ENCODE measurements at regions not wholly inside any gene's neighbourhood (a gene's known extent, or its start where the extent isn't known, plus 50 kb on each side); places are given as distances from the start of the nearest gene placed in this dataset.
"Not testable (repeated sequence)": the region's sequence is repeated elsewhere in the genome, so short reads cannot be mapped to it uniquely, and the experiment has no call there.

- H3K27ac ChIP-seq (ENCODE audit: low read depth, low read length); H3K4me1 ChIP-seq (ENCODE audit: control insufficient read depth in 3 of 3, insufficient read depth in 3 of 3, low read length in 3 of 3); H3K36me3 ChIP-seq (ENCODE audit: control insufficient read depth in 3 of 3, insufficient read depth in 3 of 3, low read length in 3 of 3); H3K27me3 ChIP-seq (ENCODE audit: control insufficient read depth in 3 of 3, insufficient read depth in 3 of 3, low read length in 3 of 3); H3K9me3 ChIP-seq (ENCODE audit: control insufficient read depth in 3 of 3, low read length in 3 of 3); H3K9ac ChIP-seq (ENCODE audit: low read depth in 1 of 3, low read length in 3 of 3); H3K4me3 ChIP-seq (ENCODE audit: low read length in 3 of 3): not testable (repeated sequence)
These were observed 694.5 kb downstream of the CBLN4 start for GRCh38 chr20:55310844-55311243.

GRCh38 chr20:55291261-55291660 is 714.1 kb downstream of the CBLN4 start:
- no peak overlapping the region for H3K4me3 ChIP-seq (ENCODE audit: low read length in 3 of 3)
- H3K27ac ChIP-seq (ENCODE audit: low read depth, low read length): no peak overlapping the region
- no peaks in the 10 kb centered on the region for H3K9me3 ChIP-seq (ENCODE audit: control insufficient read depth in 3 of 3, low read length in 3 of 3)
- no peaks in the 10 kb centered on the region for H3K36me3 ChIP-seq (ENCODE audit: control insufficient read depth in 3 of 3, insufficient read depth in 3 of 3, low read length in 3 of 3)
- no peaks in the 10 kb centered on the region for H3K4me1 ChIP-seq (ENCODE audit: control insufficient read depth in 3 of 3, insufficient read depth in 3 of 3, low read length in 3 of 3)
- no peaks in the 10 kb centered on the region for H3K27me3 ChIP-seq (ENCODE audit: control insufficient read depth in 3 of 3, insufficient read depth in 3 of 3, low read length in 3 of 3)
- no peak overlapping the region for H3K9ac ChIP-seq (ENCODE audit: low read depth in 1 of 3, low read length in 3 of 3)

- no peaks in the 10 kb centered on the region for H3K9me3 ChIP-seq (ENCODE audit: control insufficient read depth in 3 of 3, low read length in 3 of 3)
- H3K4me3 ChIP-seq (ENCODE audit: low read length in 3 of 3): no peak overlapping the region
- no peaks in the 10 kb centered on the region for H3K27me3 ChIP-seq (ENCODE audit: control insufficient read depth in 3 of 3, insufficient read depth in 3 of 3, low read length in 3 of 3)
- H3K36me3 ChIP-seq (ENCODE audit: control insufficient read depth in 3 of 3, insufficient read depth in 3 of 3, low read length in 3 of 3): no peaks in the 10 kb centered on the region
- H3K27ac ChIP-seq (ENCODE audit: low read depth, low read length): no peak overlapping the region
- no peaks in the 10 kb centered on the region for H3K4me1 ChIP-seq (ENCODE audit: control insufficient read depth in 3 of 3, insufficient read depth in 3 of 3, low read length in 3 of 3)
- no peak overlapping the region for H3K9ac ChIP-seq (ENCODE audit: low read depth in 1 of 3, low read length in 3 of 3)
These were observed 721.4 kb downstream of the CBLN4 start for GRCh38 chr20:55283889-55284288.

GRCh38 chr20:55273149-55273548 is 732.2 kb downstream of the CBLN4 start:
- no peak overlapping the region for H3K27ac ChIP-seq (ENCODE audit: low read depth, low read length)
- H3K9me3 ChIP-seq (ENCODE audit: control insufficient read depth in 3 of 3, low read length in 3 of 3): no peaks in the 10 kb centered on the region
- no peak overlapping the region for H3K4me3 ChIP-seq (ENCODE audit: low read length in 3 of 3)
- H3K4me1 ChIP-seq (ENCODE audit: control insufficient read depth in 3 of 3, insufficient read depth in 3 of 3, low read length in 3 of 3): no peaks in the 10 kb centered on the region
- H3K9ac ChIP-seq (ENCODE audit: low read depth in 1 of 3, low read length in 3 of 3): no peak overlapping the region
- H3K27me3 ChIP-seq (ENCODE audit: control insufficient read depth in 3 of 3, insufficient read depth in 3 of 3, low read length in 3 of 3): no peaks in the 10 kb centered on the region
- H3K36me3 ChIP-seq (ENCODE audit: control insufficient read depth in 3 of 3, insufficient read depth in 3 of 3, low read length in 3 of 3): no peaks in the 10 kb centered on the region

GRCh38 chr20:55271371-55271770 is 733.9 kb downstream of the CBLN4 start:
- Histone ChIP-seq H3K27me3 (ENCODE audit: control insufficient read depth in 3 of 3, insufficient read depth in 3 of 3, low read length in 3 of 3) (no peaks in the 10 kb centered on the region), H3K9me3 (ENCODE audit: control insufficient read depth in 3 of 3, low read length in 3 of 3) (no peaks in the 10 kb centered on the region), H3K4me1 (ENCODE audit: control insufficient read depth in 3 of 3, insufficient read depth in 3 of 3, low read length in 3 of 3) (no peaks in the 10 kb centered on the region), H3K36me3 (ENCODE audit: control insufficient read depth in 3 of 3, insufficient read depth in 3 of 3, low read length in 3 of 3) (no peaks in the 10 kb centered on the region), H3K9ac (ENCODE audit: low read depth in 1 of 3, low read length in 3 of 3) (no peak overlapping the region), H3K4me3 (ENCODE audit: low read length in 3 of 3) (no peak overlapping the region), H3K27ac (ENCODE audit: low read depth, low read length) (no peak overlapping the region)

- Histone ChIP-seq H3K27ac (ENCODE audit: low read depth, low read length) (no peak overlapping the region), H3K36me3 (ENCODE audit: control insufficient read depth in 3 of 3, insufficient read depth in 3 of 3, low read length in 3 of 3) (no peaks in the 10 kb centered on the region), H3K4me3 (ENCODE audit: low read length in 3 of 3) (no peak overlapping the region), H3K9ac (ENCODE audit: low read depth in 1 of 3, low read length in 3 of 3) (no peak overlapping the region), H3K9me3 (ENCODE audit: control insufficient read depth in 3 of 3, low read length in 3 of 3) (no peaks in the 10 kb centered on the region), H3K4me1 (ENCODE audit: control insufficient read depth in 3 of 3, insufficient read depth in 3 of 3, low read length in 3 of 3) (no peaks in the 10 kb centered on the region), H3K27me3 (ENCODE audit: control insufficient read depth in 3 of 3, insufficient read depth in 3 of 3, low read length in 3 of 3) (no peaks in the 10 kb centered on the region)
These were observed 735.4 kb downstream of the CBLN4 start for GRCh38 chr20:55269913-55270312.

DNA sequence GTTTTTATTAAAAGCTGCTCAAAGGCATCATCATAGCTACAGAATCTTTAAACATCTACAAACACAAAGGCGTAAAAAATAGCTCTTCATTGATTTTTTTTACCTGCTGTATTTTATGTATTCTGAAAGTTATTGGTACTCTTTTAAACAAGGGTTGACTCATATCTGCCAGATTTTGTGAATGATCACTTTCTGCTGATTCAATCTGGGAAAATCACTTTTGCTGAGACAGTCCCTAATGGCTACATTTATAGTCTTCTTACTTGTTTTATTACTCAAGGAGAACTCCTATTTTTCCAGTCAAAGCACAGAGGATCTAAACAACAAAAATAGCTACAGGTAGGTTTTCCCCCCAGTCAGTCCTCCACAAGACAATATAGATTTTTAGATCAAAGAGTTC is 739.0 kb downstream of the CBLN4 start:
- no peaks in the 10 kb centered on the region for H3K27me3 ChIP-seq (ENCODE audit: control insufficient read depth in 3 of 3, insufficient read depth in 3 of 3, low read length in 3 of 3)
- H3K4me1 ChIP-seq (ENCODE audit: control insufficient read depth in 3 of 3, insufficient read depth in 3 of 3, low read length in 3 of 3): no peaks in the 10 kb centered on the region
- H3K36me3 ChIP-seq (ENCODE audit: control insufficient read depth in 3 of 3, insufficient read depth in 3 of 3, low read length in 3 of 3): no peaks in the 10 kb centered on the region
- no peaks in the 10 kb centered on the region for H3K9me3 ChIP-seq (ENCODE audit: control insufficient read depth in 3 of 3, low read length in 3 of 3)
- H3K27ac ChIP-seq (ENCODE audit: low read depth, low read length): no peak overlapping the region
- H3K9ac ChIP-seq (ENCODE audit: low read depth in 1 of 3, low read length in 3 of 3): no peak overlapping the region
- H3K4me3 ChIP-seq (ENCODE audit: low read length in 3 of 3): no peak overlapping the region

GRCh38 chr20:55264703-55265239 is 740.5 kb downstream of the CBLN4 start:
- no peak overlapping the region for H3K27ac ChIP-seq (ENCODE audit: low read depth, low read length)
- H3K27me3 ChIP-seq (ENCODE audit: control insufficient read depth in 3 of 3, insufficient read depth in 3 of 3, low read length in 3 of 3): no peaks in the 10 kb centered on the region
- H3K36me3 ChIP-seq (ENCODE audit: control insufficient read depth in 3 of 3, insufficient read depth in 3 of 3, low read length in 3 of 3): no peaks in the 10 kb centered on the region
- no peak overlapping the region for H3K4me3 ChIP-seq (ENCODE audit: low read length in 3 of 3)
- H3K9me3 ChIP-seq (ENCODE audit: control insufficient read depth in 3 of 3, low read length in 3 of 3): no peaks in the 10 kb centered on the region
- no peaks in the 10 kb centered on the region for H3K4me1 ChIP-seq (ENCODE audit: control insufficient read depth in 3 of 3, insufficient read depth in 3 of 3, low read length in 3 of 3)
- H3K9ac ChIP-seq (ENCODE audit: low read depth in 1 of 3, low read length in 3 of 3): no peak overlapping the region

GRCh38 chr20:55258559-55258958 is 746.8 kb downstream of the CBLN4 start:
- Histone ChIP-seq H3K4me3 (ENCODE audit: low read length in 3 of 3) (no peak overlapping the region), H3K9ac (ENCODE audit: low read depth in 1 of 3, low read length in 3 of 3) (no peak overlapping the region), H3K27me3 (ENCODE audit: control insufficient read depth in 3 of 3, insufficient read depth in 3 of 3, low read length in 3 of 3) (no peaks in the 10 kb centered on the region), H3K27ac (ENCODE audit: low read depth, low read length) (no peak overlapping the region), H3K9me3 (ENCODE audit: control insufficient read depth in 3 of 3, low read length in 3 of 3) (no peaks in the 10 kb centered on the region), H3K4me1 (ENCODE audit: control insufficient read depth in 3 of 3, insufficient read depth in 3 of 3, low read length in 3 of 3) (peaks cover 0 to 3% (median 0%) of the 10 kb centered on the region in 3 donors), H3K36me3 (ENCODE audit: control insufficient read depth in 3 of 3, insufficient read depth in 3 of 3, low read length in 3 of 3) (no peaks in the 10 kb centered on the region)

DNA sequence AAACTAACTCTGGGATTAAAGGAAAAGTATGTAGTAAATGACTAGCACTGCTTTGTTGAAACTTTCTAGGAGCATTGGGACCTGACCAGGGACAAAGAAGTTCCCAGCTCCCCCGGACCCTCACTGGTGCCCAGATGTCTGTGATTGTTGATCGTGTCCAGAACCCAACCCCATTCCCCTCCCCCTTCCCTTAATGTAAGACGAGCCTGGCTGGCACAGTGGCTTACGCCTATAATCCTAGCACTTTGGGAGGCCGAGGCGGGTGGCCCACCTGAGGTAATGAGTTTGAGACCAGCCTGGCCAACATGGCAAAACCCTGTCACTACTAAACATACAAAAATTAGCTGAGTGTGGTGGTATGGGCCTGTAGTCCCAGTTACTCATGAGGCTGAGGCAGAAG is 750.3 kb downstream of the CBLN4 start:
- no peak overlapping the region for H3K4me3 ChIP-seq (ENCODE audit: low read length in 3 of 3)
- H3K36me3 ChIP-seq (ENCODE audit: control insufficient read depth in 3 of 3, insufficient read depth in 3 of 3, low read length in 3 of 3): no peaks in the 10 kb centered on the region
- no peaks in the 10 kb centered on the region for H3K9me3 ChIP-seq (ENCODE audit: control insufficient read depth in 3 of 3, low read length in 3 of 3)
- no peaks in the 10 kb centered on the region for H3K27me3 ChIP-seq (ENCODE audit: control insufficient read depth in 3 of 3, insufficient read depth in 3 of 3, low read length in 3 of 3)
- no peak overlapping the region for H3K27ac ChIP-seq (ENCODE audit: low read depth, low read length)
- peaks cover 0 to 3% (median 0%) of the 10 kb centered on the region in 3 donors for H3K4me1 ChIP-seq (ENCODE audit: control insufficient read depth in 3 of 3, insufficient read depth in 3 of 3, low read length in 3 of 3)
- H3K9ac ChIP-seq (ENCODE audit: low read depth in 1 of 3, low read length in 3 of 3): no peak overlapping the region

DNA sequence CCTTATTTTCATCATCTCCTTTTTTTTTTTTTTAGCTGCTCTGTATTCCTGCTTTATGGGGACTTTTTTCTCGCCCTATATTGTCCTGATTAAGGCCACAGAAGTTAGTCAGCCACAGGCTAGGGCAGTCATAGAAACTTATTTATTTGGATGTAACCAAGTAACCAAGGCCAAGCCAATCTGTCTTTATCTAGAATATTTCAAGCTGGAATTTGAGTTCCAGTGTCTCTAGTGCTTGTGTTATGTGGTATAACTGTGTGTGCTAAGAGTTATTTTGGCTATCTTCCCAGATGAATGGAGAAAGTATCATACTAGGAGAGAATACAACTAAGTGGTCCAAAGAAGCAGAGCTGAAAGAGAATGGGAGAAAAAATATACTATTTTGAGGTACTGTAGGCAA is 751.5 kb downstream of the CBLN4 start:
- Histone ChIP-seq H3K9me3 (ENCODE audit: control insufficient read depth in 3 of 3, low read length in 3 of 3) (no peaks in the 10 kb centered on the region), H3K4me1 (ENCODE audit: control insufficient read depth in 3 of 3, insufficient read depth in 3 of 3, low read length in 3 of 3) (peaks cover 0 to 3% (median 0%) of the 10 kb centered on the region in 3 donors), H3K36me3 (ENCODE audit: control insufficient read depth in 3 of 3, insufficient read depth in 3 of 3, low read length in 3 of 3) (no peaks in the 10 kb centered on the region), H3K4me3 (ENCODE audit: low read length in 3 of 3) (no peak overlapping the region), H3K9ac (ENCODE audit: low read depth in 1 of 3, low read length in 3 of 3) (no peak overlapping the region), H3K27ac (ENCODE audit: low read depth, low read length) (no peak overlapping the region), H3K27me3 (ENCODE audit: control insufficient read depth in 3 of 3, insufficient read depth in 3 of 3, low read length in 3 of 3) (no peaks in the 10 kb centered on the region)
